ENCODE measurements at regions not wholly inside any gene's neighbourhood (a gene's known extent, or its start where the extent isn't known, plus 50 kb on each side); places are given as distances from the start of the nearest gene placed in this dataset.

- TF ChIP-seq POLR2AphosphoS5 (IDR thresholded peaks at IDR 0.05) (no peak), CTCF (IDR thresholded peaks at IDR 0.05) (no peak), POLR2A (IDR thresholded peaks at IDR 0.05) (no peak)
These were observed 215.1 kb upstream of the CNR1 start for GRCh38 chr6:88381289-88381642.
